ACHN (cell line): ENCODE measurements at regions not wholly inside any gene's neighbourhood (a gene's known extent, or its start where the extent isn't known, plus 50 kb on each side); places are given as distances from the start of the nearest gene placed in this dataset.
"Not testable (repeated sequence)": the region's sequence is repeated elsewhere in the genome, so short reads cannot be mapped to it uniquely, and the experiment has no call there.

ENCODE experiments used
- DNase-seq: peaks from one replicate; pipeline ENCODE4 v3.0.0-alpha.2; 2015
- in situ Hi-C: cut with HindIII; loops from 2 replicates; pipeline ENCODE4 v1.10.0; 2017; ENCODE audit warnings: low sequenced_read_pairs, low pct_ligation_motif_present, low pct_unique_long_range_greater_than_20kb

- no peak for DNase-seq
- in situ Hi-C loops: loop anchor here (10.0 kb wide), 1 partner anchor 180 kb away; no protein-coding TSS in a partner anchor
Observed at GRCh38 chr2:105525201-105525600, 126.3 kb upstream of the FHL2 start.

GRCh38 chr2:105522645-105523044, 123.8 kb upstream of the FHL2 start:
- in situ Hi-C loops: loop anchor here (10.0 kb wide), 1 partner anchor 178 kb away; no protein-coding TSS in a partner anchor
- DNase-seq: no peak

- in situ Hi-C loops: loop anchor here (10.0 kb wide), 1 partner anchor 177 kb away; no protein-coding TSS in a partner anchor
- DNase-seq: no peak
Observed at GRCh38 chr2:105521616-105522015, 122.8 kb upstream of the FHL2 start.

GRCh38 chr2:105521176-105521575, 122.3 kb upstream of the FHL2 start:
- peak; percentile 57 for DNase-seq
- in situ Hi-C loops: loop anchor here (10.0 kb wide), 1 partner anchor 176 kb away; no protein-coding TSS in a partner anchor

GRCh38 chr2:105519516-105519915, 120.7 kb upstream of the FHL2 start:
- in situ Hi-C loops: no loop called here
- DNase-seq: no peak

GRCh38 chr2:105518897-105519296, 120.0 kb upstream of the FHL2 start:
- in situ Hi-C loops: no loop called here
- DNase-seq: peak; percentile 31

- in situ Hi-C loops: no loop called here
- peak; percentile 13 for DNase-seq
Observed at GRCh38 chr2:105517814-105518705, 119.2 kb upstream of the FHL2 start.

- in situ Hi-C loops: no loop called here
- DNase-seq: no peak
Observed at GRCh38 chr2:105515581-105516415, 116.9 kb upstream of the FHL2 start.

GRCh38 chr2:105514576-105514975, 115.7 kb upstream of the FHL2 start:
- in situ Hi-C loops: no loop called here
- no peak for DNase-seq

- in situ Hi-C loops: no loop called here
- peak; percentile 56 for DNase-seq
Observed at GRCh38 chr2:105510761-105511528, 112.1 kb upstream of the FHL2 start.

GRCh38 chr2:105509269-105510086, 110.6 kb upstream of the FHL2 start:
- no peak for DNase-seq
- in situ Hi-C loops: no loop called here

GRCh38 chr2:105506860-105507259, 108.0 kb upstream of the FHL2 start:
- in situ Hi-C loops, DNase-seq: not testable (repeated sequence)

GRCh38 chr2:105504459-105504858, 105.6 kb upstream of the FHL2 start:
- no peak for DNase-seq
- in situ Hi-C loops: no loop called here

GRCh38 chr2:105502625-105503334, 103.9 kb upstream of the FHL2 start:
- DNase-seq: no peak
- in situ Hi-C loops: no loop called here

- in situ Hi-C loops: no loop called here
Observed at GRCh38 chr2:105498281-105498846, 99.5 kb upstream of the FHL2 start.

GRCh38 chr2:105497094-105497493, 98.2 kb upstream of the FHL2 start:
- no peak for DNase-seq
- in situ Hi-C loops: no loop called here

More at GRCh38 chr2:105498281-105498846, 99.5 kb upstream of the FHL2 start:
- no peak for DNase-seq

- DNase-seq: no peak
- in situ Hi-C loops: no loop called here
Observed at GRCh38 chr2:105496271-105496670, 97.4 kb upstream of the FHL2 start.
